KMS-11 (cell line): ENCODE measurements at regions not wholly inside any gene's neighbourhood (a gene's known extent, or its start where the extent isn't known, plus 50 kb on each side); places are given as distances from the start of the nearest gene placed in this dataset.

Experiments
- H2AFZ ChIP-seq: fragments of 200-600 bp; sonication (generic); 2 replicates; pipeline ENCODE4 v1.6.1; 2016; ENCODE audit warnings: antibody characterized with exemption, mixed run types, low read depth
- H3K27ac ChIP-seq: fragments of 200-600 bp; sonication (generic); 2 replicates; pipeline ENCODE4 v1.6.1; 2016; ENCODE audit warnings: mild to moderate bottlenecking, mixed run types
- H3K27me3 ChIP-seq: fragments of 200-600 bp; sonication (generic); 2 replicates; pipeline ENCODE4 v1.6.1; 2017; ENCODE audit warnings: mild to moderate bottlenecking, low read depth, mixed run types, moderate library complexity; ENCODE audit not compliant: insufficient read depth
- H3K36me3 ChIP-seq: fragments of 200-600 bp; sonication (generic); 2 replicates; pipeline ENCODE4 v1.6.1; 2017; ENCODE audit warnings: mild to moderate bottlenecking, mixed run types; ENCODE audit not compliant: insufficient read depth
- H3K4me1 ChIP-seq: fragments of 200-600 bp; sonication (generic); 2 replicates; pipeline ENCODE4 v1.6.1; 2016; ENCODE audit warnings: mild to moderate bottlenecking, low read depth, mixed run types; ENCODE audit not compliant: poor library complexity, severe bottlenecking
- H3K4me2 ChIP-seq: fragments of 200-600 bp; sonication (generic); 2 replicates; pipeline ENCODE4 v1.7.0; 2016; ENCODE audit warnings: mild to moderate bottlenecking, mixed run types
- H3K4me3 ChIP-seq: fragments of 200-600 bp; sonication (generic); IDR thresholded peaks from 2 replicates; pipeline ENCODE4 v1.6.1; 2017; ENCODE audit warnings: low read depth, low read length, mixed read lengths; ENCODE audit not compliant: insufficient read depth
- H3K79me2 ChIP-seq: fragments of 200-600 bp; sonication (generic); 2 replicates; pipeline ENCODE4 v1.6.1; 2016; ENCODE audit warnings: low read depth, mixed run types; ENCODE audit not compliant: insufficient read depth
- H3K9ac ChIP-seq: fragments of 200-600 bp; sonication (generic); 2 replicates; pipeline ENCODE4 v1.6.1; 2016; ENCODE audit warnings: mild to moderate bottlenecking, mixed run types
- H4K20me1 ChIP-seq: fragments of 200-600 bp; sonication (generic); 2 replicates; pipeline ENCODE4 v1.6.1; 2016; ENCODE audit warnings: mild to moderate bottlenecking, mixed run types; ENCODE audit not compliant: insufficient read depth
- CTCF ChIP-seq: fragments of 200-600 bp; sonication (generic); conservative IDR thresholded peaks from 2 replicates; pipeline ENCODE4 v1.6.1; 2017; ENCODE audit warnings: low read depth, mild to moderate bottlenecking, antibody characterized with exemption, low read length, moderate library complexity, mixed read lengths

- Histone ChIP-seq H3K4me3 (no peak overlapping the region), H4K20me1 (no peaks in the 10 kb centered on the region), H3K79me2 (no peaks in the 10 kb centered on the region), H3K9ac (no peak overlapping the region), H3K4me1 (no peaks in the 10 kb centered on the region), H2AFZ (no peak overlapping the region), H3K27me3 (no peaks in the 10 kb centered on the region), H3K36me3 (no peaks in the 10 kb centered on the region), H3K4me2 (no peak overlapping the region), H3K27ac (no peak overlapping the region)
- TF ChIP-seq CTCF = no peak
Measured at GRCh38 chr7:110484356-110484755, 606.6 kb upstream of the LRRN3 start.

GRCh38 chr7:110486549-110486948 is 604.4 kb upstream of the LRRN3 start:
- Histone ChIP-seq H3K27ac (no peak overlapping the region), H4K20me1 (no peaks in the 10 kb centered on the region), H3K4me2 (no peak overlapping the region), H2AFZ (no peak overlapping the region), H3K9ac (no peak overlapping the region), H3K79me2 (no peaks in the 10 kb centered on the region), H3K27me3 (no peaks in the 10 kb centered on the region), H3K36me3 (no peaks in the 10 kb centered on the region), H3K4me1 (no peaks in the 10 kb centered on the region), H3K4me3 (no peak overlapping the region)
- no peak for TF ChIP-seq CTCF

GRCh38 chr7:110502888-110503465 is 588.0 kb upstream of the LRRN3 start:
- no peaks in the 10 kb centered on the region for H3K79me2 ChIP-seq
- H3K4me3 ChIP-seq = no peak overlapping the region
- H4K20me1 ChIP-seq = no peaks in the 10 kb centered on the region
- no peak overlapping the region for H3K4me2 ChIP-seq
- no peak overlapping the region for H3K27ac ChIP-seq
- no peak for TF ChIP-seq CTCF
- H3K4me1 ChIP-seq = no peaks in the 10 kb centered on the region
- H2AFZ ChIP-seq = no peak overlapping the region
- H3K36me3 ChIP-seq = no peaks in the 10 kb centered on the region
- no peaks in the 10 kb centered on the region for H3K27me3 ChIP-seq
- no peak overlapping the region for H3K9ac ChIP-seq

GRCh38 chr7:110507369-110507768 is 583.6 kb upstream of the LRRN3 start:
- H3K4me1 ChIP-seq = no peaks in the 10 kb centered on the region
- H3K36me3 ChIP-seq = no peaks in the 10 kb centered on the region
- H3K27me3 ChIP-seq = no peaks in the 10 kb centered on the region
- H2AFZ ChIP-seq = no peak overlapping the region
- H4K20me1 ChIP-seq = no peaks in the 10 kb centered on the region
- H3K4me2 ChIP-seq = no peak overlapping the region
- H3K79me2 ChIP-seq = no peaks in the 10 kb centered on the region
- H3K4me3 ChIP-seq = no peak overlapping the region
- H3K27ac ChIP-seq = no peak overlapping the region
- no peak overlapping the region for H3K9ac ChIP-seq
- TF ChIP-seq CTCF = no peak
